ENCODE measurements at regions not wholly inside any gene's neighbourhood (a gene's known extent, or its start where the extent isn't known, plus 50 kb on each side); places are given as distances from the start of the nearest gene placed in this dataset.

- Histone ChIP-seq H3K4me3 (ENCODE audit: low read length in 2 of 2) (no peak overlapping the region), H3K36me3 (ENCODE audit: control insufficient read depth in 2 of 2, insufficient read depth in 2 of 2, low read length in 2 of 2) (no peaks in the 10 kb centered on the region), H3K27me3 (ENCODE audit: control insufficient read depth in 2 of 2, insufficient read depth in 2 of 2, low read length in 2 of 2) (no peaks in the 10 kb centered on the region), H3K9ac (ENCODE audit: low read depth in 1 of 2, low read length in 2 of 2) (no peak overlapping the region), H3K4me1 (ENCODE audit: control insufficient read depth in 2 of 2, insufficient read depth in 2 of 2, low read length in 2 of 2) (no peaks in the 10 kb centered on the region), H3K27ac (ENCODE audit: low read depth in 2 of 2, low read length in 2 of 2) (no peak overlapping the region), H3K9me3 (ENCODE audit: control insufficient read depth in 2 of 2, low read length in 2 of 2) (no peaks in the 10 kb centered on the region)
Measured at GRCh38 chr1:198978523-198978922, 339.7 kb downstream of the PTPRC start.

DNA sequence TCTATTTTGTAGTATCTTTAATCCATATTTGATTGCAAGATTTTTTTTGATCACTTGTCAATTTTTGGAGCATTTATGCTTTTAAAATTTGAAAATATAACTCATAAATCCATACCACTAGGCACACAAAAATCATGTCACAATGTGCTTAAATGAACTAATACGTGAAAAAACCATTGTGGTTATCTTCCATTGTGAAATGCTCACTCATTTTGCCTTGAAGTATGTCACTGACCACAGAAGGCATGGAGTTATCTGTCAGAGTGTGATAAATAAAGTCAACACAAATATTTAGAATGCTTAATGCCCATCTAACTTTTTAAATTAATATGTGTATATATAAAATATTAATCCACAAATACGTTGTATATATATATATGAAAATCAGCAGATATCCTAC lies 347.2 kb downstream of the PTPRC start:
- no peak overlapping the region for H3K27ac ChIP-seq (ENCODE audit: low read depth in 2 of 2, low read length in 2 of 2)

DNA sequence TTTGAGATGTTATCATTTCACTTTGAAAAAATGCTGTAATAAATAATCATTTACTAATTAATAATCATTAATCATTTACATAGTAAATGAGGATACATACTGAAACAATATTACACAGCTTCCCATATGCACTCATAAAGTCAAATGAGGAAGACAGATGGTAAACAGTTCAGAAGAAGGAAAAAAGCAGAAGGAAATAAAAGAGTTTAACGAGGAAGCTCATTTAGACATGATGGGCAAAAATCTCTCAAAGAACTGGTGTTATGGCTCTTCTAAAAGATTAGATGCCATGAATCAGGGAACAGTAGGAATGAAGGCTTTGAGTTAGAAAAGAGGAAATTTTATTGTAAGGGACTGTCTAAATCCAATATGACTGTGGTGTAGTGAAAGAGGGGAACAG lies 347.6 kb downstream of the PTPRC start:
- Histone ChIP-seq H3K27ac (ENCODE audit: low read depth in 2 of 2, low read length in 2 of 2) (no peak overlapping the region), H3K9ac (ENCODE audit: low read depth in 1 of 2, low read length in 2 of 2) (no peak overlapping the region), H3K27me3 (ENCODE audit: control insufficient read depth in 2 of 2, insufficient read depth in 2 of 2, low read length in 2 of 2) (no peaks in the 10 kb centered on the region), H3K9me3 (ENCODE audit: control insufficient read depth in 2 of 2, low read length in 2 of 2) (no peaks in the 10 kb centered on the region), H3K36me3 (ENCODE audit: control insufficient read depth in 2 of 2, insufficient read depth in 2 of 2, low read length in 2 of 2) (no peaks in the 10 kb centered on the region), H3K4me3 (ENCODE audit: low read length in 2 of 2) (no peak overlapping the region), H3K4me1 (ENCODE audit: control insufficient read depth in 2 of 2, insufficient read depth in 2 of 2, low read length in 2 of 2) (no peaks in the 10 kb centered on the region)

More for the DNA sequence above, 347.2 kb downstream of the PTPRC start:
- Histone ChIP-seq H3K27me3 (ENCODE audit: control insufficient read depth in 2 of 2, insufficient read depth in 2 of 2, low read length in 2 of 2) (no peaks in the 10 kb centered on the region), H3K4me3 (ENCODE audit: low read length in 2 of 2) (no peak overlapping the region), H3K36me3 (ENCODE audit: control insufficient read depth in 2 of 2, insufficient read depth in 2 of 2, low read length in 2 of 2) (no peaks in the 10 kb centered on the region), H3K4me1 (ENCODE audit: control insufficient read depth in 2 of 2, insufficient read depth in 2 of 2, low read length in 2 of 2) (no peaks in the 10 kb centered on the region), H3K9ac (ENCODE audit: low read depth in 1 of 2, low read length in 2 of 2) (no peak overlapping the region), H3K9me3 (ENCODE audit: control insufficient read depth in 2 of 2, low read length in 2 of 2) (no peaks in the 10 kb centered on the region)

- Histone ChIP-seq H3K36me3 (ENCODE audit: control insufficient read depth in 2 of 2, insufficient read depth in 2 of 2, low read length in 2 of 2) (no peaks in the 10 kb centered on the region), H3K9me3 (ENCODE audit: control insufficient read depth in 2 of 2, low read length in 2 of 2) (no peaks in the 10 kb centered on the region), H3K9ac (ENCODE audit: low read depth in 1 of 2, low read length in 2 of 2) (no peak overlapping the region), H3K4me1 (ENCODE audit: control insufficient read depth in 2 of 2, insufficient read depth in 2 of 2, low read length in 2 of 2) (no peaks in the 10 kb centered on the region), H3K4me3 (ENCODE audit: low read length in 2 of 2) (no peak overlapping the region), H3K27me3 (ENCODE audit: control insufficient read depth in 2 of 2, insufficient read depth in 2 of 2, low read length in 2 of 2) (no peaks in the 10 kb centered on the region), H3K27ac (ENCODE audit: low read depth in 2 of 2, low read length in 2 of 2) (no peak overlapping the region)
Measured at GRCh38 chr1:199002661-199003060, 363.8 kb downstream of the PTPRC start.

DNA sequence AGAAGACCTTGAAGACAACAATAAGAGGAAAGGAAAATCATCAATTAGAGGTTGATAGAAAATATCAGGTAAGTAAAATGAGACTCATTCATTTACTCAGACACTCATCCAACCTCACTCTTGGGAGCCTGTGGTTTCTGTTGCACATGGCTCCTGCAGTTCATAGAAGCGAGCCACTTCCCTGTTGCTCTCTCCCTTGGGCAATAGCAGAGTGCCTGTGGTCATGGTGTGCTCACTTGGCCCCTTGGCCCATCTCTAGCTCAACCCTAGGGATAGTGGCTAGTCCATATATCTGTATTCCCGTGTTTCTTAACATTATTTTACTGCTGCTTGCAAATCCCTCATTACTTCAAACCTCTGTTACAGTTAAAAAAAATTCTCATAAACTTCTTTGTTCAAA lies 368.6 kb downstream of the PTPRC start:
- Histone ChIP-seq H3K4me3 (ENCODE audit: low read length in 2 of 2) (no peak overlapping the region), H3K4me1 (ENCODE audit: control insufficient read depth in 2 of 2, insufficient read depth in 2 of 2, low read length in 2 of 2) (no peaks in the 10 kb centered on the region), H3K9ac (ENCODE audit: low read depth in 1 of 2, low read length in 2 of 2) (no peak overlapping the region), H3K27me3 (ENCODE audit: control insufficient read depth in 2 of 2, insufficient read depth in 2 of 2, low read length in 2 of 2) (no peaks in the 10 kb centered on the region), H3K9me3 (ENCODE audit: control insufficient read depth in 2 of 2, low read length in 2 of 2) (no peaks in the 10 kb centered on the region), H3K27ac (ENCODE audit: low read depth in 2 of 2, low read length in 2 of 2) (no peak overlapping the region), H3K36me3 (ENCODE audit: control insufficient read depth in 2 of 2, insufficient read depth in 2 of 2, low read length in 2 of 2) (no peaks in the 10 kb centered on the region)

DNA sequence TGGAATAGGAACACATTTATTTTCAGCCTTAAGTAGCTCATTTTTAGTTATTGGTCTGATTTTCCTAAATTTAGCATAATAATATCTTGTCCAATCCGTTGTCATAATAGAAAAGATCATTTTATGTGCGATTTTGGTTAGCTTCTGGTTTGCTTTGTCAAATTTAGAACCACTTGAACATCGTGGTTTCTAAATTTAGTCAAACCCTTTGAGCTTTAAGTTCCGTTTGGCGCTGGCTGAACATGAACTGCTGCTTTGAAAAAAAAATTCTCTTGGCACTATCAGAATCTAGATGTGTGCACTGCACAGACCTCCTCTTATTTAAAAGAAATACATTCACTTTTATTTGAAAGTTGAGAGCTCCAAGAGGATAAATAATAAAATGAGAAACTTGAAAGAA lies 370.6 kb downstream of the PTPRC start:
- H3K27me3 ChIP-seq (ENCODE audit: control insufficient read depth in 2 of 2, insufficient read depth in 2 of 2, low read length in 2 of 2) = no peaks in the 10 kb centered on the region
- no peak overlapping the region for H3K27ac ChIP-seq (ENCODE audit: low read depth in 2 of 2, low read length in 2 of 2)
- H3K9me3 ChIP-seq (ENCODE audit: control insufficient read depth in 2 of 2, low read length in 2 of 2) = no peaks in the 10 kb centered on the region
- no peak overlapping the region for H3K4me3 ChIP-seq (ENCODE audit: low read length in 2 of 2)
- no peaks in the 10 kb centered on the region for H3K4me1 ChIP-seq (ENCODE audit: control insufficient read depth in 2 of 2, insufficient read depth in 2 of 2, low read length in 2 of 2)
- H3K9ac ChIP-seq (ENCODE audit: low read depth in 1 of 2, low read length in 2 of 2) = no peak overlapping the region
- H3K36me3 ChIP-seq (ENCODE audit: control insufficient read depth in 2 of 2, insufficient read depth in 2 of 2, low read length in 2 of 2) = no peaks in the 10 kb centered on the region

DNA sequence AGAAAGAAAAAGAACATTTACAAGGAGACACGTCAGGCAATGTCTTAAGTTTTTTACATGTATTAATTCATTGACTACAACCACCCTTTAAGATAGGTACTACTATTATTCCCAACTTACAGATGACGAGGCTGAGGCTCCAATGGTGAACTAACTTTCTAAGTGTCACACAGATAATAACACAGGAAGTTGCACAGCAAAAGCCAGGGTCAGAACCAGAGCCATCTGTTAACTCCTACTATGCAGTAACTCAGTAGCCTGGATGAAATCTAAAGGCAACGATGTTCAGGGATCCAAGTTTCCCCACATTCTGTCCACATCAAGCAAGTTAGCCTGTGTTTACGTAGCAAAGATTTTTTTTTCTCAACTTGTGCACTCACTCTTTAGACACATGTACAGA lies 371.7 kb downstream of the PTPRC start:
- no peaks in the 10 kb centered on the region for H3K9me3 ChIP-seq (ENCODE audit: control insufficient read depth in 2 of 2, low read length in 2 of 2)
- no peaks in the 10 kb centered on the region for H3K4me1 ChIP-seq (ENCODE audit: control insufficient read depth in 2 of 2, insufficient read depth in 2 of 2, low read length in 2 of 2)
- H3K4me3 ChIP-seq (ENCODE audit: low read length in 2 of 2) = no peak overlapping the region
- no peaks in the 10 kb centered on the region for H3K27me3 ChIP-seq (ENCODE audit: control insufficient read depth in 2 of 2, insufficient read depth in 2 of 2, low read length in 2 of 2)
- H3K9ac ChIP-seq (ENCODE audit: low read depth in 1 of 2, low read length in 2 of 2) = no peak overlapping the region
- no peak overlapping the region for H3K27ac ChIP-seq (ENCODE audit: low read depth in 2 of 2, low read length in 2 of 2)
- H3K36me3 ChIP-seq (ENCODE audit: control insufficient read depth in 2 of 2, insufficient read depth in 2 of 2, low read length in 2 of 2) = no peaks in the 10 kb centered on the region

- no peaks in the 10 kb centered on the region for H3K9me3 ChIP-seq (ENCODE audit: control insufficient read depth in 2 of 2, low read length in 2 of 2)
- H3K4me3 ChIP-seq (ENCODE audit: low read length in 2 of 2) = no peak overlapping the region
- H3K9ac ChIP-seq (ENCODE audit: low read depth in 1 of 2, low read length in 2 of 2) = no peak overlapping the region
- H3K27ac ChIP-seq (ENCODE audit: low read depth in 2 of 2, low read length in 2 of 2) = no peak overlapping the region
- H3K27me3 ChIP-seq (ENCODE audit: control insufficient read depth in 2 of 2, insufficient read depth in 2 of 2, low read length in 2 of 2) = no peaks in the 10 kb centered on the region
- H3K4me1 ChIP-seq (ENCODE audit: control insufficient read depth in 2 of 2, insufficient read depth in 2 of 2, low read length in 2 of 2) = no peaks in the 10 kb centered on the region
- no peaks in the 10 kb centered on the region for H3K36me3 ChIP-seq (ENCODE audit: control insufficient read depth in 2 of 2, insufficient read depth in 2 of 2, low read length in 2 of 2)
Measured at GRCh38 chr1:199010933-199011332, 372.1 kb downstream of the PTPRC start.

GRCh38 chr1:199015799-199016198 lies 377.0 kb downstream of the PTPRC start:
- Histone ChIP-seq H3K4me1 (ENCODE audit: control insufficient read depth in 2 of 2, insufficient read depth in 2 of 2, low read length in 2 of 2) (no peaks in the 10 kb centered on the region), H3K9me3 (ENCODE audit: control insufficient read depth in 2 of 2, low read length in 2 of 2) (no peaks in the 10 kb centered on the region), H3K27ac (ENCODE audit: low read depth in 2 of 2, low read length in 2 of 2) (no peak overlapping the region), H3K4me3 (ENCODE audit: low read length in 2 of 2) (no peak overlapping the region), H3K36me3 (ENCODE audit: control insufficient read depth in 2 of 2, insufficient read depth in 2 of 2, low read length in 2 of 2) (no peaks in the 10 kb centered on the region), H3K27me3 (ENCODE audit: control insufficient read depth in 2 of 2, insufficient read depth in 2 of 2, low read length in 2 of 2) (no peaks in the 10 kb centered on the region), H3K9ac (ENCODE audit: low read depth in 1 of 2, low read length in 2 of 2) (no peak overlapping the region)

DNA sequence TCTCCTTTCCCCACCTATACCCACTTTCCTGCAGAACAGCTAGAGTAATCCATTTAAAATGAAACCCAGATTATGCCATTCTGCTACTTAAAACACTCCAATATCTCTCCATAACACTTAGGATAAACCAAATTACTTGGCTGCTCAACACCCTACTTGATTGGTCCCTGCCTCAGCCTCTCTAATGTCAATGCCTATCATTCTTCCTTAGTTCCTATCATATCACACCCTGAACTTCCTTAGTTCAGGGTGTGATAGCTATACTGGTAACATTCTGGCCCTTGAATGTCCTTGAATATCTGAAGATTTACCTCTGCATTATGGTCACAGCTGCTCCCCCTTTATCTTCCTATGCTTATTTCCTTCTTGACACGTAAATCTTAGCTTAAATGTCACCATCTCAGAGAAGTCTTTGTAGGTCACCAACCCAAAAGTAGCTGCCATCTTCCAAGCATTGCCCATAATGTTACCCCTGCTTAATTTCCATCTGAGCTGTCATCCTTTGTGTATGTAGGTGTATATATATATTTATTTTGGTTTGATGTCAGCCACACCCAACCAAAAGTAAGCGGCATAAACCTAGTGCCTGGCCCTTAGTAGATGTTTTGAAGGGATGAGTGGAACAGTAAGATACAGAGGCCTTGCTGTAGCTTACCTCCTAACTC lies 379.8 kb downstream of the PTPRC start:
- no peak overlapping the region for H3K4me3 ChIP-seq (ENCODE audit: low read length in 2 of 2)
- no peaks in the 10 kb centered on the region for H3K9me3 ChIP-seq (ENCODE audit: control insufficient read depth in 2 of 2, low read length in 2 of 2)
- no peaks in the 10 kb centered on the region for H3K36me3 ChIP-seq (ENCODE audit: control insufficient read depth in 2 of 2, insufficient read depth in 2 of 2, low read length in 2 of 2)
- no peak overlapping the region for H3K27ac ChIP-seq (ENCODE audit: low read depth in 2 of 2, low read length in 2 of 2)
- no peaks in the 10 kb centered on the region for H3K27me3 ChIP-seq (ENCODE audit: control insufficient read depth in 2 of 2, insufficient read depth in 2 of 2, low read length in 2 of 2)
- no peak overlapping the region for H3K9ac ChIP-seq (ENCODE audit: low read depth in 1 of 2, low read length in 2 of 2)
- H3K4me1 ChIP-seq (ENCODE audit: control insufficient read depth in 2 of 2, insufficient read depth in 2 of 2, low read length in 2 of 2) = no peaks in the 10 kb centered on the region

- Histone ChIP-seq H3K9me3 (ENCODE audit: control insufficient read depth in 2 of 2, low read length in 2 of 2) (no peaks in the 10 kb centered on the region), H3K4me1 (ENCODE audit: control insufficient read depth in 2 of 2, insufficient read depth in 2 of 2, low read length in 2 of 2) (no peaks in the 10 kb centered on the region), H3K36me3 (ENCODE audit: control insufficient read depth in 2 of 2, insufficient read depth in 2 of 2, low read length in 2 of 2) (no peaks in the 10 kb centered on the region), H3K27ac (ENCODE audit: low read depth in 2 of 2, low read length in 2 of 2) (no peak overlapping the region), H3K27me3 (ENCODE audit: control insufficient read depth in 2 of 2, insufficient read depth in 2 of 2, low read length in 2 of 2) (no peaks in the 10 kb centered on the region), H3K9ac (ENCODE audit: low read depth in 1 of 2, low read length in 2 of 2) (no peak overlapping the region), H3K4me3 (ENCODE audit: low read length in 2 of 2) (no peak overlapping the region)
Measured at GRCh38 chr1:199020051-199020450, 381.2 kb downstream of the PTPRC start.

Data from mucosa of rectum (tissue), 2 donors.